Parathyroid adenoma (tissue), 2 donors: ENCODE measurements at regions not wholly inside any gene's neighbourhood (a gene's known extent, or its start where the extent isn't known, plus 50 kb on each side); places are given as distances from the start of the nearest gene placed in this dataset.

Source experiments
- H2AFZ ChIP-seq: fragments of 300-600 bp; sonication (generic); one replicate; pipeline ENCODE4 v1.7.0; 2017; ENCODE audit warnings: antibody characterized with exemption, mild to moderate bottlenecking
- H3K27ac ChIP-seq: fragments of 300-600 bp; sonication (generic); one replicate; pipeline ENCODE4 v1.7.0; 2017
- H3K27me3 ChIP-seq: fragments of 300-600 bp; sonication (generic); one replicate; pipeline ENCODE4 v1.7.0; 2017; ENCODE audit warnings: low read length; ENCODE audit not compliant: control insufficient read depth, insufficient read depth
- H3K36me3 ChIP-seq: fragments of 300-600 bp; sonication (generic); one replicate; pipeline ENCODE4 v1.7.0; 2017; ENCODE audit warnings: low read length; ENCODE audit not compliant: control insufficient read depth, insufficient read depth
- H3K4me1 ChIP-seq: fragments of 300-600 bp; sonication (generic); one replicate; pipeline ENCODE4 v1.7.0; 2017; ENCODE audit warnings: control low read depth
- H3K4me2 ChIP-seq: fragments of 300-600 bp; sonication (generic); one replicate; pipeline ENCODE4 v1.7.0; 2017; ENCODE audit warnings: low read length
- H3K4me3 ChIP-seq: fragments of 300-600 bp; sonication (generic); one replicate; pipeline ENCODE4 v1.7.0; 2017; ENCODE audit warnings: low read depth, low read length
- H3K79me2 ChIP-seq: fragments of 300-600 bp; sonication (generic); one replicate; pipeline ENCODE4 v1.7.0; 2017; ENCODE audit warnings: control low read depth
- H3K9ac ChIP-seq: fragments of 300-600 bp; sonication (generic); one replicate; pipeline ENCODE4 v1.7.0; 2017; ENCODE audit warnings: mild to moderate bottlenecking
- H3K9me3 ChIP-seq: fragments of 300-600 bp; sonication (generic); one replicate; pipeline ENCODE4 v1.7.0; 2017; ENCODE audit warnings: low read length; ENCODE audit not compliant: control insufficient read depth
- TF ChIP-seq, protein P1 (sequence below): fragments of 300-600 bp; sonication (generic); IDR thresholded peaks from one replicate; pipeline ENCODE4 v1.7.0; 2017; ENCODE audit warnings: antibody characterized with exemption, mild to moderate bottlenecking
- donor health status: primary hyperparathyroidism.

DNA sequence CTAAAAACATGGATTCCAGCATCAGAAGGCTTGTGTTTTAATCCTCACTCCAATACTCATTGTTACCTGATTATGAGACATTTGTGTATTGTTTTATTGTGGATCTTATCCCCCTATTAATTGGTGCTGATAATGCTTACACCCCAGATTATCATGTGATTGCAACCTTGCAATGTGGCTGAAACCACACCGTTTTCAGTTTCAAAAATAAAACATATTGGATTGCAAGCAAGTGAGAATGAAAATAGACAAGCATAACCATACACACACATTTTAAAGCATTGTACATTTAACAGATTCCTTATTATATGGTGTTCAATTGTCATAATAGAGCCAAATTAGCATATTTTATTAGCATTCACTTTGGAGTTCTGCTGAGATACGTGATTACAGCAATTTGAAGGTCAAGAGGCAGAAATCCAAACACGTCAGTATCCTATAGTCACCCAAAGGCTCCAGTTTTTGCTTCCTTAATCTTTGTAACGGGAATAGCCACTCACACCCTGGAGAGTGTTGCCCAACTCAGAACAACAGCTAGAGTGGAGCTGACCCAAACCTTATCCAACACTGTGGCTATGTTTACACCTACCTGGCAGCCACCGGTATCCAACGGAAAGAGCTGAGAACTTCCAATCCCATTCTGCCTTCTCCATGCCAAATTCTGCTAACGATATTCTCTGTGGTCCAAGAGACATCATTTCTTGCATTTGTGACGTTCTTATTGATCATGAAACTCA is 317.1 kb upstream of the KLF6 start:
- no peaks in the 10 kb centered on the region for H3K79me2 ChIP-seq
- H3K36me3 ChIP-seq, result no peaks in the 10 kb centered on the region
- no peak overlapping the region for H2AFZ ChIP-seq
- no peaks in the 10 kb centered on the region for H3K4me1 ChIP-seq
- no peak overlapping the region for H3K9ac ChIP-seq
- H3K9me3 ChIP-seq, result no peaks in the 10 kb centered on the region
- TF ChIP-seq, protein P1, sequence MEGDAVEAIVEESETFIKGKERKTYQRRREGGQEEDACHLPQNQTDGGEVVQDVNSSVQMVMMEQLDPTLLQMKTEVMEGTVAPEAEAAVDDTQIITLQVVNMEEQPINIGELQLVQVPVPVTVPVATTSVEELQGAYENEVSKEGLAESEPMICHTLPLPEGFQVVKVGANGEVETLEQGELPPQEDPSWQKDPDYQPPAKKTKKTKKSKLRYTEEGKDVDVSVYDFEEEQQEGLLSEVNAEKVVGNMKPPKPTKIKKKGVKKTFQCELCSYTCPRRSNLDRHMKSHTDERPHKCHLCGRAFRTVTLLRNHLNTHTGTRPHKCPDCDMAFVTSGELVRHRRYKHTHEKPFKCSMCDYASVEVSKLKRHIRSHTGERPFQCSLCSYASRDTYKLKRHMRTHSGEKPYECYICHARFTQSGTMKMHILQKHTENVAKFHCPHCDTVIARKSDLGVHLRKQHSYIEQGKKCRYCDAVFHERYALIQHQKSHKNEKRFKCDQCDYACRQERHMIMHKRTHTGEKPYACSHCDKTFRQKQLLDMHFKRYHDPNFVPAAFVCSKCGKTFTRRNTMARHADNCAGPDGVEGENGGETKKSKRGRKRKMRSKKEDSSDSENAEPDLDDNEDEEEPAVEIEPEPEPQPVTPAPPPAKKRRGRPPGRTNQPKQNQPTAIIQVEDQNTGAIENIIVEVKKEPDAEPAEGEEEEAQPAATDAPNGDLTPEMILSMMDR, result no peak
- no peak overlapping the region for H3K4me3 ChIP-seq
- H3K27me3 ChIP-seq, result no peaks in the 10 kb centered on the region
- H3K27ac ChIP-seq, result no peak overlapping the region
- no peak overlapping the region for H3K4me2 ChIP-seq

DNA sequence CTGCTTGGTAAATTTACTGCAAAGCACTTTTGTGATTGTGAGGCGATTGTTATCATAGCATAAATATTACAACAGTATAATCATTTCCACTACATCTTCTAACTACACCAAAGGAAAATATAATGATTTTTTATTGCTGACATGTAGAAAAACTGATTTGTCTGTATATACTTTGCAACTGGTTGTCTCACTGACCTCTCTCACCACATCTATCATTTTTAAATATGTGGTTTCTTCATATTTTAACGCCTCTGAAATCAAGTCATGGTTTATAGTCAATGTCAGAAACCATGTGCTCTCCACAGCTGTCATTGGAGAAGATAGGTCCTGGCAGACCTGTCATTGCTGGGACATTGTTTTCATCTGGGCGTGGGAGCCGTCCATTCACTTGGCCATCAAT is 315.4 kb upstream of the KLF6 start:
- H3K27me3 ChIP-seq, result no peaks in the 10 kb centered on the region
- H3K36me3 ChIP-seq, result no peaks in the 10 kb centered on the region
- H3K4me1 ChIP-seq, result no peaks in the 10 kb centered on the region
- H2AFZ ChIP-seq, result no peak overlapping the region
- no peaks in the 10 kb centered on the region for H3K79me2 ChIP-seq
- H3K4me2 ChIP-seq, result no peak overlapping the region
- H3K9ac ChIP-seq, result no peak overlapping the region
- H3K27ac ChIP-seq, result no peak overlapping the region
- no peaks in the 10 kb centered on the region for H3K9me3 ChIP-seq
- TF ChIP-seq, protein P1, result no peak
- no peak overlapping the region for H3K4me3 ChIP-seq

DNA sequence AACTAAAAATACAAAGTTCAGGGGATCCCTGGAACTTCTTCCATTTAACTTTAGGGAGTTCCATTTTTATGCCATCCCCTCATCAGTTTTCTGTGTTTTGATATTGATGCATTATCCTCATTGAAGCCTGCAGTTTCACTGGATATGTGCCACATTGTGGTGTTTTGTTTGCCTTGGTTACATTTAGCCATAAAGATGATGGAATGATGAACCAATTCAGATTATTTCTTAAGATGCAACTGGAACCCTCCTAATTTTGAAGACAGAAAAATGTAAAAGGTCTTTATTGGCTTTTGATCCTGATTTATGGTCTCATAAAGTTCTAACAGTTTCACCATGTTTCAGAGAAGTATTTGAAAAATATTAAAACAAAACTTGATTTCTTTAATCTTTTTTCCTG is 314.2 kb upstream of the KLF6 start:
- no peaks in the 10 kb centered on the region for H3K79me2 ChIP-seq
- no peaks in the 10 kb centered on the region for H3K9me3 ChIP-seq
- no peak overlapping the region for H3K27ac ChIP-seq
- no peaks in the 10 kb centered on the region for H3K36me3 ChIP-seq
- no peaks in the 10 kb centered on the region for H3K4me1 ChIP-seq
- TF ChIP-seq, protein P1, result no peak
- H3K9ac ChIP-seq, result no peak overlapping the region
- H2AFZ ChIP-seq, result no peak overlapping the region
- H3K4me3 ChIP-seq, result no peak overlapping the region
- no peak overlapping the region for H3K4me2 ChIP-seq
- H3K27me3 ChIP-seq, result no peaks in the 10 kb centered on the region

DNA sequence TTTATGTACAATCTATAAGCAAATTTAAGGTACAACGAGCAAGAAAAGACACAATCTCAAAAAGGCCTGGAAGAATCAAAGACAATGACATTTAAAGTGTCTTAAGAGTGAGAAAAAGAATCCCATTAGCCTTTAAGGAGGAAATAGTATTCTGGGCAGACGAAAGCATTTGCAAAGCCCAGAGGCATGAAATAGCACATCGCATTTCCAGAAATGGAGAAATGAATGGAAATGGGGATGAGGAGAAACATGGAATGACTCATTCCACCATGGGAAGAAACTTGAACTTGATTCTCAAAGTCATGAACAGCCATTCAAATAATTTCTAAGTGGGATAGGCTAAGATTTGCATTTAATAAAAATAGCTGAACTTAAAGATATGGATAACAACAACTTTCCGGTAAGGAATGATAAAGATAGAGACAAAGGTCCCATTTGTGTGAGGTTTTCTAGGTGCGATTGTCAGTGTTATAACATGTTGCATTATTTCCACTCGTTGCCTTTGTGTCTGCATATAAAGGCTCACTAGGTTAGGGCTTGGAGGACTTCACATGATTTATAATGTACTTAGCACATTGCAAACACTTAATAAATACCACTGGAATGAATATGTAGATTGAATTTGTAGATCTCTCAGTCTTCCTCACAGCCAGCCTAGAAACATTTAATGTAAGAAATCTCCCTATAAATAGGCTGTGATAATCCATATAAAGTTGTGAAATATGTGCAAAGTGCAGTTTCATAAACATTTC is 310.3 kb upstream of the KLF6 start:
- no peak overlapping the region for H2AFZ ChIP-seq
- H3K4me3 ChIP-seq, result no peak overlapping the region
- no peak overlapping the region for H3K9ac ChIP-seq
- H3K4me2 ChIP-seq, result no peak overlapping the region
- no peaks in the 10 kb centered on the region for H3K27me3 ChIP-seq
- H3K79me2 ChIP-seq, result no peaks in the 10 kb centered on the region
- H3K9me3 ChIP-seq, result no peaks in the 10 kb centered on the region
- H3K36me3 ChIP-seq, result no peaks in the 10 kb centered on the region
- no peaks in the 10 kb centered on the region for H3K4me1 ChIP-seq
- TF ChIP-seq, protein P1, result no peak
- no peak overlapping the region for H3K27ac ChIP-seq
